ENCODE measurements at regions not wholly inside any gene's neighbourhood (a gene's known extent, or its start where the extent isn't known, plus 50 kb on each side); places are given as distances from the start of the nearest gene placed in this dataset.
"Not testable (repeated sequence)": the region's sequence is repeated elsewhere in the genome, so short reads cannot be mapped to it uniquely, and the experiment has no call there.

DNA sequence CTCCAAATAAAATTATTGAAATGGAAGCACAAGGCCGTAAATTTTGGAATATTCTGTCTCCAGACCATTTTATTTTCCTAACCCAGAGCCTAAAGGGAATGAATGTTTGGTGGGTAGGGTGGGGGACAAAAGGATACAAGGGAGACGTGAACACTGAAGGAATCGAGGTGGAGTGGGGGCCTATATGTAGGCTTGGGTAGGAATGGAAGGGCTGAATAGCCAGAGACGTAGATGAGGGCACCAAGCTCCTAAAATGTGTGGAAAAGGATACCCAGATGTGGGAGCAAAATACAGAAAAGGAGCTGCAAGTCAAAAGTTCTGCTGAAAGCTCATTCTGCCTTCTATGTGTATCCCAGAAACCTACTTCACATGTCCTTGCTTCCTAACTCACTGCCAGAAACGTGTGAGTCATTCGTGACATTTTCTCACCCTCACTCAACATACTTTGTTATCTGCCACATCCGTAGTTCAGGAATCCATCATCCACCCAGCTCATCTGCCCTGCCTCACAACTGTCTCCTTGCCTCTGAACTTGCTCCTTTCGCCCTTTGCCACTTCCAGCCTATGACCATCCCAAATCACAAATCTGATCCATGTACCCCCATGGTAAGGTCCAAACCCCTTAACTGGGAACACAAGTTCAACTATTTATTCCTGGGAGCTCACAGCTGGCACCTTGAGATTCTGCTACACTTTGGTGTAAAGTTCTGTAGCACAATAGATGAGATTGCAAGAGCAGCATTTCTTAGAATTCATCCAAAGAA, 84.1 kb upstream of the PRDX6 start:
- Histone ChIP-seq H3K4me3 (replicated peaks in 1 of 4; ENCODE audit: control extremely low read depth in 1 of 4, insufficient read depth in 1 of 4, low read depth in 3 of 4, low read length in 4 of 4) (no peak overlapping the region), H3K36me3 (ENCODE audit: control insufficient read depth, insufficient read depth, low read length) (no peaks in the 10 kb centered on the region), H3K4me1 (ENCODE audit: control insufficient read depth, extremely low read depth, insufficient read depth, low read length) (peaks cover 8% of the 10 kb centered on the region), H3K9ac (ENCODE audit: insufficient read depth, low read length) (no peak overlapping the region), H3K9me3 (ENCODE audit: control insufficient read depth, insufficient read depth, low read depth, low read length) (no peaks in the 10 kb centered on the region), H4K20me1 (ENCODE audit: control insufficient read depth, extremely low read depth, insufficient read depth, low read length) (no peaks in the 10 kb centered on the region), H3K27me3 (ENCODE audit: control insufficient read depth, insufficient read depth, low read length) (no peaks in the 10 kb centered on the region), H3K4me2 (ENCODE audit: extremely low read depth, insufficient read depth, low read length) (peak overlapping the region; percentile 3), H3K27ac (ENCODE audit: insufficient read depth, low read length) (peak overlapping the region; percentile 35), H3K79me2 (ENCODE audit: control insufficient read depth, insufficient read depth, low read length) (no peaks in the 10 kb centered on the region), H2AFZ (ENCODE audit: low read length) (no peak overlapping the region)
- peak; percentile 89 to 94 for DNase-seq (ENCODE audit: low read depth in 2 of 2)
- TF ChIP-seq EZH2 (IDR thresholded peaks at IDR 0.05; ENCODE audit: low read length, missing control alignments), result no peak
- TF ChIP-seq CTCF (conservative IDR thresholded peaks at IDR 0.05 in 1 of 2, IDR thresholded peaks at IDR 0.05 in 1 of 2; ENCODE audit: low read depth in 1 of 2, low read length in 2 of 2), result no peak

DNA sequence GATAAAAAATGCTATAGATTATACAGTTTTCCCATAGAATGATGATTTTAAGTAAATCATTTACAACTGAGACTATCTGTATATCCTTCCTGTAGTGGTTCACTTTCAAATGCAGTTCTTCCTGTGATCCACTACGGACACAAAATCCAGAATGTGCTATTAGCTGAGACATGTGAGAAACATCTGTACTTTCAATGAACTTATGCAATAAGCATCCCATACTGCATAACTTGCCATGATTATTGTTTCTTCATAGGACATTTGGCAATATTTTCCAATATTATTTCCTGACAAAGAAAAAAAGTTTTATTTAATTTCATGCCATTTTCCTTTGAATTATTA, 83.5 kb upstream of the PRDX6 start:
- Histone ChIP-seq H3K4me3 (replicated peaks in 1 of 4; ENCODE audit: control extremely low read depth in 1 of 4, insufficient read depth in 1 of 4, low read depth in 3 of 4, low read length in 4 of 4) (no peak overlapping the region), H2AFZ (ENCODE audit: low read length) (no peak overlapping the region)

GRCh38 chr1:173394813-173395212, 82.3 kb upstream of the PRDX6 start:
- not testable (repeated sequence) for H3K9ac ChIP-seq (ENCODE audit: insufficient read depth, low read length); H3K27ac ChIP-seq (ENCODE audit: insufficient read depth, low read length); H3K4me1 ChIP-seq (ENCODE audit: control insufficient read depth, extremely low read depth, insufficient read depth, low read length); H3K4me2 ChIP-seq (ENCODE audit: extremely low read depth, insufficient read depth, low read length); H3K4me3 ChIP-seq (replicated peaks in 1 of 4; ENCODE audit: control extremely low read depth in 1 of 4, insufficient read depth in 1 of 4, low read depth in 3 of 4, low read length in 4 of 4); DNase-seq (ENCODE audit: low read depth in 2 of 2); H3K27me3 ChIP-seq (ENCODE audit: control insufficient read depth, insufficient read depth, low read length); H4K20me1 ChIP-seq (ENCODE audit: control insufficient read depth, extremely low read depth, insufficient read depth, low read length); H2AFZ ChIP-seq (ENCODE audit: low read length); H3K36me3 ChIP-seq (ENCODE audit: control insufficient read depth, insufficient read depth, low read length); H3K79me2 ChIP-seq (ENCODE audit: control insufficient read depth, insufficient read depth, low read length); H3K9me3 ChIP-seq (ENCODE audit: control insufficient read depth, insufficient read depth, low read depth, low read length)

More for the DNA sequence above, 83.5 kb upstream of the PRDX6 start:
- H4K20me1 ChIP-seq (ENCODE audit: control insufficient read depth, extremely low read depth, insufficient read depth, low read length), result no peaks in the 10 kb centered on the region
- peak; percentile 67 to 93 for DNase-seq (ENCODE audit: low read depth in 2 of 2)
- no peaks in the 10 kb centered on the region for H3K27me3 ChIP-seq (ENCODE audit: control insufficient read depth, insufficient read depth, low read length)
- no peaks in the 10 kb centered on the region for H3K36me3 ChIP-seq (ENCODE audit: control insufficient read depth, insufficient read depth, low read length)
- H3K9me3 ChIP-seq (ENCODE audit: control insufficient read depth, insufficient read depth, low read depth, low read length), result no peaks in the 10 kb centered on the region
- no peaks in the 10 kb centered on the region for H3K79me2 ChIP-seq (ENCODE audit: control insufficient read depth, insufficient read depth, low read length)
- H3K9ac ChIP-seq (ENCODE audit: insufficient read depth, low read length), result no peak overlapping the region
- peak overlapping the region; percentile 35 for H3K27ac ChIP-seq (ENCODE audit: insufficient read depth, low read length)
- TF ChIP-seq CTCF (conservative IDR thresholded peaks at IDR 0.05 in 1 of 2, IDR thresholded peaks at IDR 0.05 in 1 of 2; ENCODE audit: low read depth in 1 of 2, low read length in 2 of 2) (no peak), EZH2 (IDR thresholded peaks at IDR 0.05; ENCODE audit: low read length, missing control alignments) (no peak)
- H3K4me2 ChIP-seq (ENCODE audit: extremely low read depth, insufficient read depth, low read length), result peak overlapping the region; percentile 3
- H3K4me1 ChIP-seq (ENCODE audit: control insufficient read depth, extremely low read depth, insufficient read depth, low read length), result peaks cover 8% of the 10 kb centered on the region

Data from fibroblast of lung (primary cell).